Lower leg skin (tissue), 3 donors: ENCODE measurements at regions not wholly inside any gene's neighbourhood (a gene's known extent, or its start where the extent isn't known, plus 50 kb on each side); places are given as distances from the start of the nearest gene placed in this dataset.

Experiments used
- POLR2A ChIP-seq, 2 donors: fragments of 450-650 bp; IDR thresholded peaks; one replicate each; pipeline ENCODE4 v1.6.1; 2016 to 2017; ENCODE audit warnings: antibody characterized with exemption in 2 of 2, mild to moderate bottlenecking in 1 of 2, moderate library complexity in 1 of 2
- TF ChIP-seq, protein P1 (sequence below), 3 donors: fragments of 450-650 bp; IDR thresholded peaks; one replicate each; pipeline ENCODE4 v1.5.1; 2016; ENCODE audit warnings: antibody characterized with exemption in 3 of 3, mild to moderate bottlenecking in 3 of 3, moderate library complexity in 2 of 3

DNA sequence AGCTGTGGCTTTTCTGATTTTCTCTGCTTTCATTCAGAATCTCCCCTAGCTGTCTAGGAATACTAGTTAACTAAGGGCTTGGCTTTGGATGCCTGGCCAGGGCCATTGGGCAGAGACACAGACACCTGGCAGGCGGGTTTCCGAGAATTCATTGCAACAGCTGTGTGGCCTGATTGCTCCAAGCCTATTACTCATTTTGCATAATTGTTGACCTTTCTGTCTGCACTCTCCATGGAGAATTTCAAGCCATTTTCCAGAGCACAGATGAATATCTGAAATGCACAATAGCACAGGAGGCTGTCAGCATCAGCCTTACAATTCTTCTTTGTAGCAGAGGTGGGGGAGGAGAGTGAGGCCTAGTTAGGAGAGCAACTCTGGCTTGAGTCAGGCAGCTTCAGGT lies 310.5 kb downstream of the DMAC1 start:
- TF ChIP-seq POLR2A (IDR thresholded peaks at IDR 0.05): no peak
- TF ChIP-seq, protein P1, sequence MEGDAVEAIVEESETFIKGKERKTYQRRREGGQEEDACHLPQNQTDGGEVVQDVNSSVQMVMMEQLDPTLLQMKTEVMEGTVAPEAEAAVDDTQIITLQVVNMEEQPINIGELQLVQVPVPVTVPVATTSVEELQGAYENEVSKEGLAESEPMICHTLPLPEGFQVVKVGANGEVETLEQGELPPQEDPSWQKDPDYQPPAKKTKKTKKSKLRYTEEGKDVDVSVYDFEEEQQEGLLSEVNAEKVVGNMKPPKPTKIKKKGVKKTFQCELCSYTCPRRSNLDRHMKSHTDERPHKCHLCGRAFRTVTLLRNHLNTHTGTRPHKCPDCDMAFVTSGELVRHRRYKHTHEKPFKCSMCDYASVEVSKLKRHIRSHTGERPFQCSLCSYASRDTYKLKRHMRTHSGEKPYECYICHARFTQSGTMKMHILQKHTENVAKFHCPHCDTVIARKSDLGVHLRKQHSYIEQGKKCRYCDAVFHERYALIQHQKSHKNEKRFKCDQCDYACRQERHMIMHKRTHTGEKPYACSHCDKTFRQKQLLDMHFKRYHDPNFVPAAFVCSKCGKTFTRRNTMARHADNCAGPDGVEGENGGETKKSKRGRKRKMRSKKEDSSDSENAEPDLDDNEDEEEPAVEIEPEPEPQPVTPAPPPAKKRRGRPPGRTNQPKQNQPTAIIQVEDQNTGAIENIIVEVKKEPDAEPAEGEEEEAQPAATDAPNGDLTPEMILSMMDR (IDR thresholded peaks at IDR 0.05): no peak
